ENCODE measurements at regions not wholly inside any gene's neighbourhood (a gene's known extent, or its start where the extent isn't known, plus 50 kb on each side); places are given as distances from the start of the nearest gene placed in this dataset.

- Histone ChIP-seq H3K36me3 (ENCODE audit: insufficient read depth, low read length) (no peaks in the 10 kb centered on the region), H3K79me2 (ENCODE audit: insufficient read depth, low read length) (no peaks in the 10 kb centered on the region), H3K9me2 (ENCODE audit: low read depth, low read length) (no peaks in the 10 kb centered on the region), H3K9ac (ENCODE audit: low read length) (no peak overlapping the region), H3K27ac (ENCODE audit: low read depth, low read length, poor library complexity, severe bottlenecking) (no peak overlapping the region), H3K9me3 (ENCODE audit: low read length) (no peaks in the 10 kb centered on the region), H4K20me1 (ENCODE audit: insufficient read depth, low read length) (no peaks in the 10 kb centered on the region), H2AFZ (ENCODE audit: low read length) (no peak overlapping the region), H3K27me3 (ENCODE audit: insufficient read depth, low read length) (no peaks in the 10 kb centered on the region), H3K4me3 (ENCODE audit: low read depth, low read length, poor library complexity, severe bottlenecking) (no peak overlapping the region), H3F3A (ENCODE audit: insufficient read depth, low read length) (no peaks in the 10 kb centered on the region), H3K4me2 (ENCODE audit: low read length) (no peak overlapping the region), H3K4me1 (ENCODE audit: insufficient read depth, low read length, severe bottlenecking) (no peaks in the 10 kb centered on the region)
- TF ChIP-seq CTCF (IDR thresholded peaks at IDR 0.05; ENCODE audit: low read length) (no peak), EZH2 (IDR thresholded peaks at IDR 0.05; ENCODE audit: borderline replicate concordance, low read length) (no peak)
Observed at GRCh38 chr16:35565626-35566025, 2106.2 kb downstream of the TP53TG3F start.

DNA sequence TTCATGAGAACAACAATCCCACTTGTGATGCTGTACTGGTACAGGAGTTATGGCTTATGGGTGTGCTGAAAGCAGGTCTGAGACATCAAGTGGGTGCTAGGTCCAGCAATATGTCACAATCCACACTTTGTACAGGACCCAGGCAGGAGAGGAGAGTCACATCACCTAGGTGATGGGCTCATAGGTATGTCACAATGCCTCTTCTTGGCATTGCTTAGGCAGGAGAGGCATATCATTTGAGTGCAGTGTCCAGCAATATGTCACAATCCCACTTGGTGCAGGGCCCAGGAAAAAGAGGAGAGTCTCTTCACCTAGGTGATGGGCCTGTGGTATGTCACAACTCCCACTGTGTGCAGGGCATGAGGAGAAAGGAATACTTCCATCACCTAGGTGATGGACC lies 2110.0 kb downstream of the TP53TG3F start:
- Histone ChIP-seq H2AFZ (ENCODE audit: low read length) (no peak overlapping the region), H3K4me1 (ENCODE audit: insufficient read depth, low read length, severe bottlenecking) (no peaks in the 10 kb centered on the region), H3K4me3 (ENCODE audit: low read depth, low read length, poor library complexity, severe bottlenecking) (no peak overlapping the region), H3K36me3 (ENCODE audit: insufficient read depth, low read length) (no peaks in the 10 kb centered on the region), H3K27me3 (ENCODE audit: insufficient read depth, low read length) (no peaks in the 10 kb centered on the region), H3K9me3 (ENCODE audit: low read length) (no peaks in the 10 kb centered on the region), H3K27ac (ENCODE audit: low read depth, low read length, poor library complexity, severe bottlenecking) (no peak overlapping the region), H3K4me2 (ENCODE audit: low read length) (no peak overlapping the region), H3F3A (ENCODE audit: insufficient read depth, low read length) (no peaks in the 10 kb centered on the region), H3K9me2 (ENCODE audit: low read depth, low read length) (no peaks in the 10 kb centered on the region), H3K79me2 (ENCODE audit: insufficient read depth, low read length) (no peaks in the 10 kb centered on the region), H4K20me1 (ENCODE audit: insufficient read depth, low read length) (no peaks in the 10 kb centered on the region), H3K9ac (ENCODE audit: low read length) (no peak overlapping the region)
- TF ChIP-seq CTCF (IDR thresholded peaks at IDR 0.05; ENCODE audit: low read length) (no peak), EZH2 (IDR thresholded peaks at IDR 0.05; ENCODE audit: borderline replicate concordance, low read length) (no peak)

DNA sequence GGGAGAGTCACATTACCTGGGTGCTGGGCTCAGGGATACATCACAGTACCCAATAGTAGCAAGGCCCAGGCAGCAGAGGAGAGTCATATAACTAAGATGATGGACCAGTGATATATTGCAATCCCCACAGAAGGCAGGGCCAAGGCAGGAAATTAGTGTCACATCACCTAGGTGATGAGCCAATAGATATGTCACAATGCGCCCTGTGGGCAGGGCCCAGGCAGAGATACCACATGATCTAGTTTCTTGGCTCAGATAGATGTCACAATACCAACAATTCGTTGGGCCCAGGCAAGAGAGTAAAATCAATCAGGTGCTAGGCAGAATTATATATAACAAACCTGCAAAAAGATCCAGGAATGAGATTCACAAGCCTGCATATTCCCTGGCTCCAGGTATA lies 2111.5 kb downstream of the TP53TG3F start:
- H3K9me2 ChIP-seq (ENCODE audit: low read depth, low read length), result no peaks in the 10 kb centered on the region
- no peaks in the 10 kb centered on the region for H3K4me1 ChIP-seq (ENCODE audit: insufficient read depth, low read length, severe bottlenecking)
- H3K4me3 ChIP-seq (ENCODE audit: low read depth, low read length, poor library complexity, severe bottlenecking), result no peak overlapping the region
- TF ChIP-seq EZH2 (IDR thresholded peaks at IDR 0.05; ENCODE audit: borderline replicate concordance, low read length) (no peak), CTCF (IDR thresholded peaks at IDR 0.05; ENCODE audit: low read length) (no peak)
- H2AFZ ChIP-seq (ENCODE audit: low read length), result no peak overlapping the region
- no peaks in the 10 kb centered on the region for H4K20me1 ChIP-seq (ENCODE audit: insufficient read depth, low read length)
- no peaks in the 10 kb centered on the region for H3K36me3 ChIP-seq (ENCODE audit: insufficient read depth, low read length)
- H3K9ac ChIP-seq (ENCODE audit: low read length), result no peak overlapping the region
- H3K27ac ChIP-seq (ENCODE audit: low read depth, low read length, poor library complexity, severe bottlenecking), result no peak overlapping the region
- H3K27me3 ChIP-seq (ENCODE audit: insufficient read depth, low read length), result no peaks in the 10 kb centered on the region
- H3F3A ChIP-seq (ENCODE audit: insufficient read depth, low read length), result no peaks in the 10 kb centered on the region
- no peaks in the 10 kb centered on the region for H3K9me3 ChIP-seq (ENCODE audit: low read length)
- H3K4me2 ChIP-seq (ENCODE audit: low read length), result no peak overlapping the region
- H3K79me2 ChIP-seq (ENCODE audit: insufficient read depth, low read length), result no peaks in the 10 kb centered on the region

Measured in OCI-LY1 (cell line).